H1 (cell line): ENCODE measurements at regions not wholly inside any gene's neighbourhood (a gene's known extent, or its start where the extent isn't known, plus 50 kb on each side); places are given as distances from the start of the nearest gene placed in this dataset.

Experiments
- CTCF ChIA-PET: fragments of 300-600 bp; sonication (Branson Sonifier 250); formaldehyde crosslinking; loops from one replicate; lab custom pipeline; 2021; ENCODE audit not compliant: partially characterized antibody; lab: Charles Lee
- POLR2A ChIA-PET: fragments of 300-600 bp; sonication (Branson Sonifier 250); formaldehyde crosslinking; loops from one replicate; lab custom pipeline; 2021; ENCODE audit warnings: inconsistent platforms; ENCODE audit not compliant: partially characterized antibody; lab: Charles Lee
- DNase-seq, 2 experiments: peaks; one replicate each; pipeline versions ENCODE4 v3.0.0 to v3.0.0-alpha.2; 2010 to 2022; ENCODE audit warnings: low spot score in 2 of 2, low read depth in 1 of 2, mixed read lengths in 1 of 2
- FAIRE-seq: peaks from 2 replicates; lab custom pipeline; 2011; peaks lifted over from hg19 to GRCh38; lab: Jason Lieb, UNC
- H2AFZ ChIP-seq: 2 replicates; pipeline ENCODE4 v1.8.1; 2012; ENCODE audit warnings: low read length, inconsistent platforms
- H2AK5ac ChIP-seq: 2 replicates; pipeline ENCODE4 v1.6.1; 2013; ENCODE audit warnings: low read depth, low read length
- H2BK120ac ChIP-seq: replicated peaks from 2 replicates; pipeline ENCODE3; 2013; ENCODE audit warnings: low read depth, low read length, inconsistent platforms
- H2BK12ac ChIP-seq: 2 replicates; pipeline ENCODE4 v1.6.1; 2013; ENCODE audit warnings: low read depth, low read length
- H2BK15ac ChIP-seq: 2 replicates; pipeline ENCODE4 v1.6.1; 2013; ENCODE audit warnings: low read length
- H2BK20ac ChIP-seq: 2 replicates; pipeline ENCODE4 v1.6.1; 2013; ENCODE audit warnings: low read length
- H2BK5ac ChIP-seq: 2 replicates; pipeline ENCODE4 v1.6.1; 2013; ENCODE audit warnings: low read depth, low read length
- H3K14ac ChIP-seq: 2 replicates; pipeline ENCODE4 v1.6.1; 2013; ENCODE audit warnings: inconsistent platforms; ENCODE audit not compliant: insufficient read length
- H3K18ac ChIP-seq: 2 replicates; pipeline ENCODE4 v1.6.1; 2013; ENCODE audit warnings: low read length; ENCODE audit errors: extremely low read depth
- H3K23ac ChIP-seq: 2 replicates; pipeline ENCODE4 v1.6.1; 2013; ENCODE audit warnings: inconsistent platforms; ENCODE audit not compliant: insufficient read length
- H3K23me2 ChIP-seq: 2 replicates; pipeline ENCODE4 v1.6.1; 2013; ENCODE audit warnings: low read depth, low read length
- H3K27ac ChIP-seq: 2 replicates; pipeline ENCODE4 v1.6.1; 2011; ENCODE audit warnings: low read depth, low read length, inconsistent platforms
- H3K27me3 ChIP-seq, 4 experiments: replicated peaks in 1 of 4; 1 replicate in 1 of 4; 2 replicates in 3 of 4; pipeline versions ENCODE4 v1.6.1 to v1.8.1; 2011 to 2013; ENCODE audit warnings: low read length in 3 of 4, mild to moderate bottlenecking in 3 of 4, inconsistent platforms in 2 of 4, mixed read lengths in 2 of 4, moderate library complexity in 1 of 4; ENCODE audit not compliant: control insufficient read depth in 3 of 4, insufficient read depth in 3 of 4; ENCODE audit errors: extremely low read depth in 1 of 4
- H3K36me3 ChIP-seq, 4 experiments: 2 replicates each; pipeline versions ENCODE4 v1.6.1 to v1.8.1; 2011 to 2013; ENCODE audit warnings: mild to moderate bottlenecking in 4 of 4, low read length in 3 of 4, moderate library complexity in 2 of 4, control low read depth in 1 of 4, inconsistent platforms in 1 of 4; ENCODE audit not compliant: insufficient read depth in 4 of 4, control insufficient read depth in 2 of 4
- H3K4ac ChIP-seq: replicated peaks from 2 replicates; pipeline ENCODE3; 2013; ENCODE audit warnings: low read length, low read depth, mixed read lengths, inconsistent platforms; ENCODE audit not compliant: insufficient read length
- H3K4me1 ChIP-seq, 4 experiments: replicated peaks in 1 of 4; 1 replicate in 1 of 4; 2 replicates in 3 of 4; pipeline versions ENCODE4 v1.6.1 to v1.8.1; 2011 to 2013; ENCODE audit warnings: low read length in 3 of 4, inconsistent platforms in 2 of 4, mixed read lengths in 1 of 4; ENCODE audit not compliant: insufficient read depth in 4 of 4, control insufficient read depth in 3 of 4
- H3K4me2 ChIP-seq, 2 experiments: 2 replicates each; pipeline versions ENCODE4 v1.6.1 to v1.8.1; 2011 to 2013; ENCODE audit warnings: low read depth in 2 of 2, low read length in 2 of 2, control low read depth in 1 of 2, inconsistent platforms in 1 of 2, mild to moderate bottlenecking in 1 of 2; ENCODE audit not compliant: insufficient read depth in 1 of 2
- H3K4me3 ChIP-seq, 4 experiments: fragments of 200-600, 300-600 bp in 1 of 4; sonication (generic), shearing (Covaris generic), sonication (Bioruptor Twin) in 1 of 4; 2 replicates each; pipeline versions ENCODE4 v1.5.1 to v1.8.1; 2011 to 2016; ENCODE audit warnings: low read length in 4 of 4, low read depth in 3 of 4, control low read depth in 2 of 4, inconsistent platforms in 2 of 4, mild to moderate bottlenecking in 2 of 4, mixed read lengths in 1 of 4, moderate library complexity in 1 of 4; ENCODE audit not compliant: insufficient read depth in 2 of 4; ENCODE audit errors: extremely low read depth in 1 of 4
- H3K56ac ChIP-seq: replicated peaks from 2 replicates; pipeline ENCODE3; 2013; ENCODE audit warnings: low read depth, mild to moderate bottlenecking, mixed read lengths, low read length, inconsistent platforms; ENCODE audit not compliant: insufficient read length
- H3K79me1 ChIP-seq: 2 replicates; pipeline ENCODE4 v1.6.1; 2013; ENCODE audit warnings: low read depth, low read length, control low read depth
- H3K79me2 ChIP-seq, 2 experiments: 2 replicates each; pipeline versions ENCODE4 v1.6.1 to v1.8.1; 2012 to 2013; ENCODE audit warnings: low read length in 2 of 2, mild to moderate bottlenecking in 2 of 2, inconsistent platforms in 1 of 2; ENCODE audit not compliant: insufficient read depth in 2 of 2, control insufficient read depth in 1 of 2
- H3K9ac ChIP-seq, 4 experiments: replicated peaks in 1 of 4; 1 replicate in 1 of 4; 2 replicates in 3 of 4; pipeline versions ENCODE4 v1.6.1 to v1.8.1; 2011 to 2013; ENCODE audit warnings: low read depth in 3 of 4, low read length in 3 of 4, control low read depth in 2 of 4, mild to moderate bottlenecking in 2 of 4, moderate library complexity in 2 of 4, inconsistent platforms in 1 of 4; ENCODE audit errors: extremely low read depth in 1 of 4
- H3K9me3 ChIP-seq, 2 experiments: 2 replicates each; pipeline versions ENCODE4 v1.6.1 to v1.8.1; 2012 to 2013; ENCODE audit warnings: mild to moderate bottlenecking in 2 of 2, moderate library complexity in 2 of 2, control low read depth in 1 of 2, inconsistent platforms in 1 of 2, low read depth in 1 of 2, low read length in 1 of 2, mixed read lengths in 1 of 2; ENCODE audit not compliant: insufficient read depth in 2 of 2
- H4K20me1 ChIP-seq, 2 experiments: replicated peaks in 1 of 2; 2 replicates each; pipeline versions ENCODE3 to v1.8.1; 2011 to 2013; ENCODE audit warnings: inconsistent platforms in 2 of 2, low read length in 2 of 2, mild to moderate bottlenecking in 1 of 2; ENCODE audit not compliant: insufficient read depth in 2 of 2, control insufficient read depth in 1 of 2
- H4K5ac ChIP-seq: 2 replicates; pipeline ENCODE4 v1.6.1; 2013; ENCODE audit warnings: low read length, low read depth, mixed read lengths, inconsistent platforms; ENCODE audit not compliant: insufficient read length
- H4K8ac ChIP-seq: 2 replicates; pipeline ENCODE4 v1.8.0; 2013; ENCODE audit warnings: mild to moderate bottlenecking, moderate library complexity, low read length, inconsistent platforms; ENCODE audit not compliant: insufficient read depth; ENCODE audit errors: extremely low read depth
- H4K91ac ChIP-seq: replicated peaks from 2 replicates; pipeline ENCODE3; 2013; ENCODE audit warnings: low read length, mixed read lengths, inconsistent platforms; ENCODE audit not compliant: insufficient read length
- ATF3 ChIP-seq: IDR thresholded peaks from 2 replicates; pipeline ENCODE4 v1.6.1; 2011; ENCODE audit warnings: low read depth, mild to moderate bottlenecking, low read length; ENCODE audit not compliant: insufficient read depth
- CBX8 ChIP-seq: fragments of 300-800, 300-1000 bp; sonication (generic); IDR thresholded peaks from 2 replicates; pipeline ENCODE4 v1.7.1; 2016; ENCODE audit warnings: low read depth, low read length, borderline replicate concordance
- CEBPB ChIP-seq: IDR thresholded peaks from 2 replicates; pipeline ENCODE4 v1.6.1; 2012; ENCODE audit warnings: low read depth, low read length
- CTBP2 ChIP-seq: IDR thresholded peaks from 2 replicates; pipeline ENCODE4 v1.7.0; 2011; ENCODE audit warnings: borderline replicate concordance, mild to moderate bottlenecking, moderate library complexity, mixed read lengths, low read length; ENCODE audit not compliant: insufficient read depth, insufficient read length
- EGR1 ChIP-seq: IDR thresholded peaks from 2 replicates; pipeline ENCODE4 v1.6.1; 2011; ENCODE audit warnings: low read depth, low read length, borderline replicate concordance
- NRF1 ChIP-seq: IDR thresholded peaks from 2 replicates; pipeline ENCODE4 v1.6.1; 2011; ENCODE audit warnings: mild to moderate bottlenecking, low read depth, low read length, improper control_type of control experiment
- PHF8 ChIP-seq: fragments of 200-600 bp; sonication (generic); conservative IDR thresholded peaks from 2 replicates; pipeline ENCODE4 v1.7.1; 2012; ENCODE audit warnings: low read depth, mild to moderate bottlenecking, inconsistent platforms, low read length, moderate library complexity
- SIX5 ChIP-seq: IDR thresholded peaks from 2 replicates; pipeline ENCODE4 v1.6.1; 2011; ENCODE audit warnings: mild to moderate bottlenecking, low read depth, low read length
- SP1 ChIP-seq: IDR thresholded peaks from 2 replicates; pipeline ENCODE4 v1.6.1; 2011; ENCODE audit warnings: low read depth, low read length
- SP4 ChIP-seq: IDR thresholded peaks from 2 replicates; pipeline ENCODE4 v1.6.1; 2012; ENCODE audit warnings: low read length, inconsistent platforms
- WGBS, 2 experiments: shearing (Covaris generic) in 1 of 2; methylation state at CpG; one replicate each; pipeline versions ENCODE4 v1.1.6 to v1.1.7; 2013 to 2015; ENCODE audit warnings: low lambda C conversion rate in 2 of 2, mixed read lengths in 2 of 2, inconsistent platforms in 1 of 2, low coverage in 1 of 2, missing lambda C conversion rate in 1 of 2; ENCODE audit not compliant: insufficient replicate concordance in 2 of 2, insufficient coverage in 1 of 2, insufficient read length in 1 of 2; ENCODE audit errors: extremely low coverage in 1 of 2, missing lambda C conversion rate in 1 of 2; 5-methylcytosine and 5-hydroxymethylcytosine counted together
- TF ChIP-seq, protein P1 (sequence below): IDR thresholded peaks from 2 replicates; pipeline ENCODE4 v1.6.1; 2012; ENCODE audit warnings: low read length, inconsistent platforms
- TF ChIP-seq, protein P2 (sequence below): IDR thresholded peaks from 2 replicates; pipeline ENCODE4 v1.6.1; 2012; ENCODE audit warnings: inconsistent platforms

DNA sequence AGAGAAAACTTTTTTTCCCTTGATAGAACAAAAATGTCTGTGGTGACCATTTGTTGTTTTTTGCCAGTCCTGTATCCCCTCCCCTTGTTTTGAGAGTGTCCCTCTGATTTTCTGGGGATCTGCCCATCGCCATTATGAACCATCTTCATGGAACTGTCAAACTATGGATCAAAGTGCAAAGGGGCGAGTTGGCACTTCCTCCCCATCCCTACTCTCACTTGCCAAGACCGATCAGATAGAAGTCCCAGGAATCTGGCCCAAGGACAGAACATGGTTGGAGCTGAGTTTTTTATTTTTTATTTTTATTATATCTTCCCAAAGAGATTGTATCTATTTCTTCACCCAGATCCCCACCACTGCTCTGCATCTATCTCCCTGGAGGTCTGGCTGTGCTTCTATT, 221.4 kb downstream of the IKZF2 start:
- CTCF ChIA-PET, result interaction anchor here (0.7 to 1.6 kb wide), 2 partner anchors 11 to 38 kb away, joined by 3 read pairs; no protein-coding TSS in a partner anchor
- WGBS, 2 experiments, result 91% methylated on average over 3 of the region's 3 CpGs; no CpG with 5 or more reads in 1 of the 2 experiments
- Histone ChIP-seq H3K14ac (no peak overlapping the region), H4K5ac (no peak overlapping the region), H2AFZ (no peak overlapping the region), H4K8ac (no peak overlapping the region), H2BK15ac (no peak overlapping the region), H3K4me1 (no peaks in the 10 kb centered on the region), H3K56ac (no peak overlapping the region), H3K23me2 (no peaks in the 10 kb centered on the region), H3K27ac (no peak overlapping the region), H2BK20ac (no peak overlapping the region), H3K9me3 (no peaks in the 10 kb centered on the region), H2BK5ac (no peak overlapping the region), H3K79me1 (no peaks in the 10 kb centered on the region), H3K27me3 (no peaks in the 10 kb centered on the region), H2AK5ac (no peak overlapping the region), H3K18ac (no peak overlapping the region), H2BK12ac (no peak overlapping the region), H3K4me3 (no peak overlapping the region), H3K9ac (no peak overlapping the region), H4K91ac (no peak overlapping the region), H3K36me3 (no peaks in the 10 kb centered on the region), H3K4me2 (no peak overlapping the region), H3K79me2 (no peaks in the 10 kb centered on the region), H3K23ac (no peak overlapping the region), H2BK120ac (no peak overlapping the region), H4K20me1 (no peaks in the 10 kb centered on the region), H3K4ac (no peak overlapping the region)
- POLR2A ChIA-PET, result interaction anchor here (0.6 kb wide), 1 partner anchor 279 kb away, joined by 3 read pairs; no protein-coding TSS in a partner anchor
- TF ChIP-seq NRF1 (no peak), EGR1 (no peak), CEBPB (no peak), CBX8 (no peak), ATF3 (no peak), SIX5 (no peak), SP4 (no peak), SP1 (no peak), PHF8 (no peak), CTBP2 (no peak)
- TF ChIP-seq, protein P1, sequence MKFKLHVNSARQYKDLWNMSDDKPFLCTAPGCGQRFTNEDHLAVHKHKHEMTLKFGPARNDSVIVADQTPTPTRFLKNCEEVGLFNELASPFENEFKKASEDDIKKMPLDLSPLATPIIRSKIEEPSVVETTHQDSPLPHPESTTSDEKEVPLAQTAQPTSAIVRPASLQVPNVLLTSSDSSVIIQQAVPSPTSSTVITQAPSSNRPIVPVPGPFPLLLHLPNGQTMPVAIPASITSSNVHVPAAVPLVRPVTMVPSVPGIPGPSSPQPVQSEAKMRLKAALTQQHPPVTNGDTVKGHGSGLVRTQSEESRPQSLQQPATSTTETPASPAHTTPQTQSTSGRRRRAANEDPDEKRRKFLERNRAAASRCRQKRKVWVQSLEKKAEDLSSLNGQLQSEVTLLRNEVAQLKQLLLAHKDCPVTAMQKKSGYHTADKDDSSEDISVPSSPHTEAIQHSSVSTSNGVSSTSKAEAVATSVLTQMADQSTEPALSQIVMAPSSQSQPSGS, result no peak
- TF ChIP-seq, protein P2, sequence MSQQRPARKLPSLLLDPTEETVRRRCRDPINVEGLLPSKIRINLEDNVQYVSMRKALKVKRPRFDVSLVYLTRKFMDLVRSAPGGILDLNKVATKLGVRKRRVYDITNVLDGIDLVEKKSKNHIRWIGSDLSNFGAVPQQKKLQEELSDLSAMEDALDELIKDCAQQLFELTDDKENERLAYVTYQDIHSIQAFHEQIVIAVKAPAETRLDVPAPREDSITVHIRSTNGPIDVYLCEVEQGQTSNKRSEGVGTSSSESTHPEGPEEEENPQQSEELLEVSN, result no peak
- FAIRE-seq (no peak), DNase-seq (no peak)
